Esophagus squamous epithelium (tissue), 5 donors: ENCODE measurements at regions not wholly inside any gene's neighbourhood (a gene's known extent, or its start where the extent isn't known, plus 50 kb on each side); places are given as distances from the start of the nearest gene placed in this dataset.

ENCODE experiments used
- DNase-seq: peaks from one replicate; lab custom pipeline; 2025; lab: John Stamatoyannopoulos, UW
- H3K27ac ChIP-seq, 4 donors: fragments of 200-600 bp; sonication (generic); one replicate each; pipeline ENCODE4 v1.5.1; 2016 to 2019; ENCODE audit warnings: mild to moderate bottlenecking in 1 of 4
- H3K27me3 ChIP-seq, 4 donors: fragments of 200-600 bp; sonication (generic); 1 replicate in 3 of 4; 2 replicates in 1 of 4; pipeline versions ENCODE4 v1.5.1 to v1.6.0; 2017 to 2021; ENCODE audit warnings: antibody characterized with exemption in 1 of 4
- H3K36me3 ChIP-seq, 3 donors: fragments of 200-600 bp; sonication (generic); one replicate each; pipeline ENCODE4 v1.5.1; 2016 to 2019
- H3K4me1 ChIP-seq, 3 donors: fragments of 200-600 bp; sonication (generic); one replicate each; pipeline ENCODE4 v1.5.1; 2017 to 2019
- H3K4me3 ChIP-seq, 4 donors: fragments of 200-600 bp; sonication (generic); 1 replicate in 3 of 4; 2 replicates in 1 of 4; pipeline ENCODE4 v1.5.1; 2016 to 2019; ENCODE audit warnings: mild to moderate bottlenecking in 2 of 4, moderate library complexity in 1 of 4
- H3K9me3 ChIP-seq, 3 donors: fragments of 200-600 bp; sonication (generic); one replicate each; pipeline ENCODE4 v1.5.1; 2016 to 2019
- CTCF ChIP-seq, 6 experiments: fragments of 450-650 bp in 4 of 6; fragments of 200-600 bp in 2 of 6; sonication (generic) in 2 of 6; IDR thresholded peaks; one replicate each; pipeline ENCODE4 v1.5.1; 2016 to 2019; ENCODE audit warnings: antibody characterized with exemption in 6 of 6, mild to moderate bottlenecking in 4 of 6, moderate library complexity in 4 of 6
- POLR2A ChIP-seq, 4 donors: fragments of 450-650 bp; IDR thresholded peaks; one replicate each; pipeline ENCODE4 v1.6.1; 2017; ENCODE audit warnings: antibody characterized with exemption in 4 of 4, mild to moderate bottlenecking in 4 of 4, moderate library complexity in 3 of 4
- WGBS, 2 donors: methylation state at CpG; one replicate each; pipeline ENCODE4 v1.1.5; 2018; 5-methylcytosine and 5-hydroxymethylcytosine counted together
- intact Hi-C: fragments of 100-400 bp; cut with DNase I; formaldehyde crosslinking; loops from one replicate; pipeline ENCODE4 v1.15.0; 2022
- donor health status: DM: yes; HTN: yes; CAD: no.

GRCh38 chr1:34427170-34427569 lies 250.5 kb downstream of the C1orf94 start:
- no peaks in the 10 kb centered on the region for H3K36me3 ChIP-seq
- TF ChIP-seq POLR2A (IDR thresholded peaks at IDR 0.05) (no peak), CTCF (IDR thresholded peaks at IDR 0.05) (no peak)
- no peaks in the 10 kb centered on the region for H3K9me3 ChIP-seq
- no peak overlapping the region for H3K4me3 ChIP-seq
- no peak for DNase-seq
- H3K27me3 ChIP-seq, result peaks cover 0 to 17% (median 0%) of the 10 kb centered on the region in 4 donors
- intact Hi-C loops, result no loop called here
- no peak overlapping the region for H3K27ac ChIP-seq
- H3K4me1 ChIP-seq, result peaks cover 0 to 15% (median 0%) of the 10 kb centered on the region in 3 donors
- 81 to 95% methylated on average over 2 to 4 of the region's 4 CpGs for WGBS, 2 donors

GRCh38 chr1:34433099-34433498 lies 256.4 kb downstream of the C1orf94 start:
- DNase-seq, result no peak
- 85 to 92% methylated on average over 4 to 5 of the region's 5 CpGs for WGBS, 2 donors
- intact Hi-C loops, result no loop called here

GRCh38 chr1:34436836-34437235 lies 260.1 kb downstream of the C1orf94 start:
- no peak for DNase-seq
- Histone ChIP-seq H3K27me3 (peaks cover 0 to 40% (median 0%) of the 10 kb centered on the region in 4 donors), H3K36me3 (no peaks in the 10 kb centered on the region), H3K4me3 (no peak overlapping the region), H3K9me3 (no peaks in the 10 kb centered on the region), H3K27ac (no peak overlapping the region), H3K4me1 (no peaks in the 10 kb centered on the region)
- intact Hi-C loops, result no loop called here
- WGBS, 2 donors, result 57 to 70% methylated on average over 3 of the region's 3 CpGs
- TF ChIP-seq POLR2A (IDR thresholded peaks at IDR 0.05) (no peak), CTCF (IDR thresholded peaks at IDR 0.05) (no peak)

More at GRCh38 chr1:34433099-34433498, 256.4 kb downstream of the C1orf94 start:
- Histone ChIP-seq H3K27ac (no peak overlapping the region), H3K4me1 (no peaks in the 10 kb centered on the region), H3K4me3 (no peak overlapping the region), H3K9me3 (no peaks in the 10 kb centered on the region), H3K27me3 (peaks cover 0 to 27% (median 0%) of the 10 kb centered on the region in 4 donors), H3K36me3 (no peaks in the 10 kb centered on the region)
- TF ChIP-seq POLR2A (IDR thresholded peaks at IDR 0.05) (no peak), CTCF (IDR thresholded peaks at IDR 0.05) (no peak)

GRCh38 chr1:34441259-34442069 lies 264.8 kb downstream of the C1orf94 start:
- Histone ChIP-seq H3K27ac (no peak overlapping the region), H3K36me3 (no peaks in the 10 kb centered on the region), H3K4me1 (no peaks in the 10 kb centered on the region), H3K27me3 (peaks cover 0 to 65% (median 0%) of the 10 kb centered on the region in 4 donors), H3K9me3 (no peaks in the 10 kb centered on the region), H3K4me3 (no peak overlapping the region)
- no peak for DNase-seq
- intact Hi-C loops, result no loop called here
- 39 to 49% methylated on average over 11 to 19 of the region's 19 CpGs for WGBS, 2 donors
- TF ChIP-seq CTCF (IDR thresholded peaks at IDR 0.05) (no peak), POLR2A (IDR thresholded peaks at IDR 0.05) (no peak)

- 61 to 67% methylated on average over 2 of the region's 2 CpGs for WGBS, 2 donors
- Histone ChIP-seq H3K36me3 (no peaks in the 10 kb centered on the region), H3K4me3 (no peak overlapping the region), H3K9me3 (no peaks in the 10 kb centered on the region), H3K27me3 (peaks cover 0 to 65% (median 0%) of the 10 kb centered on the region in 4 donors), H3K4me1 (no peaks in the 10 kb centered on the region), H3K27ac (no peak overlapping the region)
- TF ChIP-seq POLR2A (IDR thresholded peaks at IDR 0.05) (no peak), CTCF (IDR thresholded peaks at IDR 0.05) (no peak)
- intact Hi-C loops, result no loop called here
- DNase-seq, result no peak
These were observed 267.8 kb downstream of the C1orf94 start for GRCh38 chr1:34444516-34444915.
